ENCODE measurements at regions not wholly inside any gene's neighbourhood (a gene's known extent, or its start where the extent isn't known, plus 50 kb on each side); places are given as distances from the start of the nearest gene placed in this dataset.
"Not testable (repeated sequence)": the region's sequence is repeated elsewhere in the genome, so short reads cannot be mapped to it uniquely, and the experiment has no call there.

GRCh38 chr18:60182223-60182622, 190.4 kb downstream of the MC4R start:
- no peaks in the 10 kb centered on the region for H3K36me3 ChIP-seq
- no peak overlapping the region for H3K27ac ChIP-seq
- no peak for DNase-seq
- H3K4me1 ChIP-seq: no peaks in the 10 kb centered on the region
- no peak overlapping the region for H3K4me3 ChIP-seq (replicated peaks in 1 of 3)
- TF ChIP-seq POLR2A (IDR thresholded peaks at IDR 0.05): no peak
- no peak for TF ChIP-seq CTCF (IDR thresholded peaks at IDR 0.05)
- intact Hi-C loops (cut with DNase I): no loop called here
- no peaks in the 10 kb centered on the region for H3K27me3 ChIP-seq
- 82 to 85% methylated on average over 1 of the region's 1 CpG for WGBS, 2 donors
- no peaks in the 10 kb centered on the region for H3K9me3 ChIP-seq

- DNase-seq: no peak
- no peak for TF ChIP-seq POLR2A (IDR thresholded peaks at IDR 0.05)
- TF ChIP-seq CTCF (IDR thresholded peaks at IDR 0.05): no peak
- intact Hi-C loops (cut with DNase I): no loop called here
- no peaks in the 10 kb centered on the region for H3K9me3 ChIP-seq
- H3K4me1 ChIP-seq: no peaks in the 10 kb centered on the region
- no peaks in the 10 kb centered on the region for H3K36me3 ChIP-seq
- H3K27me3 ChIP-seq: no peaks in the 10 kb centered on the region
- H3K4me3 ChIP-seq (replicated peaks in 1 of 3): no peak overlapping the region
- H3K27ac ChIP-seq: no peak overlapping the region
- WGBS, 2 donors: 81 to 84% methylated on average over 5 of the region's 5 CpGs
Measured at GRCh38 chr18:60180671-60181070, 191.9 kb downstream of the MC4R start.

GRCh38 chr18:60178224-60178623, 194.4 kb downstream of the MC4R start:
- H3K27ac ChIP-seq; DNase-seq; intact Hi-C loops (cut with DNase I); H3K4me1 ChIP-seq; H3K36me3 ChIP-seq; H3K27me3 ChIP-seq; H3K4me3 ChIP-seq (replicated peaks in 1 of 3); H3K9me3 ChIP-seq: not testable (repeated sequence)
- WGBS, 2 donors: 91 to 99% methylated on average over 6 of the region's 6 CpGs

GRCh38 chr18:60176259-60176658, 196.3 kb downstream of the MC4R start:
- intact Hi-C loops (cut with DNase I): no loop called here

DNA sequence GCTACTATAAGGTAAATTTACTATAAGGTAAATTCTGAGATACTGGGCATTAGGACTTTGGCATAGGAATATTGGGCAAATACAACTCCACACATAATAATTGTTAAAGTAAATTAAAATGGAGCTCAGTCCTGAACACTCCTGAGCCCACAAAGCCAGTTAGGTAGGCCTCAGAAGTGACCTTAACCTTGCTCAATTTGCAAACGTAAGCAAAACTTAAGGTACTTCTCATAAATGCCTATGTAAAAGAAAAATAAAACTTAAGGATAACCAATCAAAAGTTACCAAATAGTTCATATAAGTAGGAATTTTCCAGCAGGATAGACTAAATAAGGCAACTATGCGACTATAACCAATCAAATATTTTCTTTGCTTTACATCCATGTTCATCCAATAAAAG, 197.7 kb downstream of the MC4R start:
- no peak for TF ChIP-seq CTCF (IDR thresholded peaks at IDR 0.05)
- TF ChIP-seq POLR2A (IDR thresholded peaks at IDR 0.05): no peak
- DNase-seq: no peak
- 48 to 98% methylated on average over 2 of the region's 2 CpGs for WGBS, 2 donors
- intact Hi-C loops (cut with DNase I): no loop called here
- Histone ChIP-seq H3K27me3 (no peaks in the 10 kb centered on the region), H3K9me3 (no peaks in the 10 kb centered on the region), H3K4me3 (replicated peaks in 1 of 3) (no peak overlapping the region), H3K36me3 (no peaks in the 10 kb centered on the region), H3K4me1 (no peaks in the 10 kb centered on the region), H3K27ac (no peak overlapping the region)

More at GRCh38 chr18:60176259-60176658, 196.3 kb downstream of the MC4R start:
- Histone ChIP-seq H3K9me3 (no peaks in the 10 kb centered on the region), H3K36me3 (no peaks in the 10 kb centered on the region), H3K27ac (no peak overlapping the region), H3K4me3 (replicated peaks in 1 of 3) (no peak overlapping the region), H3K27me3 (no peaks in the 10 kb centered on the region), H3K4me1 (no peaks in the 10 kb centered on the region)
- no peak for TF ChIP-seq POLR2A (IDR thresholded peaks at IDR 0.05)
- no peak for TF ChIP-seq CTCF (IDR thresholded peaks at IDR 0.05)
- 5 to 33% methylated on average over 1 of the region's 1 CpG for WGBS, 2 donors
- DNase-seq: no peak

GRCh38 chr18:60172030-60172429, 200.5 kb downstream of the MC4R start:
- TF ChIP-seq CTCF (IDR thresholded peaks at IDR 0.05) (no peak), POLR2A (IDR thresholded peaks at IDR 0.05) (no peak)
- DNase-seq: no peak
- Histone ChIP-seq H3K27me3 (no peaks in the 10 kb centered on the region), H3K4me3 (replicated peaks in 1 of 3) (no peak overlapping the region), H3K9me3 (no peaks in the 10 kb centered on the region), H3K36me3 (no peaks in the 10 kb centered on the region), H3K4me1 (no peaks in the 10 kb centered on the region), H3K27ac (no peak overlapping the region)
- intact Hi-C loops (cut with DNase I): no loop called here
- WGBS, 2 donors: 89 to 92% methylated on average over 2 of the region's 2 CpGs
